ENCODE measurements at regions not wholly inside any gene's neighbourhood (a gene's known extent, or its start where the extent isn't known, plus 50 kb on each side); places are given as distances from the start of the nearest gene placed in this dataset.

DNA sequence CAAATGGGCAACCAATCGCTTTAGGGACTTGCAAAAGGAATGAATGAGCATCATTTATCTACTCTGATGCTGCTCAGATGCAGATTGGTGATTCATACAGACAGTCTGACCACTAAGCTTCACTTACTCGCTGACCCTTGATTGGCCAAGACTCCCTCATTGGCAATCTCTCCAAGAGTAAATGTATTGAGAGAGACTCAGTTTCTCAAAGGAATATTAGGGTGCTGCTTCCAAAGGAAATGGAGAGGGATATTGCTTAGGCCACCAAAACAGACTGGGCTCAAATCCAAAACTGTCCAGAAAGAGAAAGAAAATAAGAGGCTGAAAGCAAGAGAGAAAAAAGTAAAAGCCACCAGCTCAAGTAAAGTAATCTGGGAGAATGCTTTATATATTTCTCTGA, 785.2 kb downstream of the GALC start:
- no peaks in the 10 kb centered on the region for H3K4me1 ChIP-seq (ENCODE audit: control insufficient read depth, insufficient read depth, low read length)
- H3K9me3 ChIP-seq (ENCODE audit: control insufficient read depth, insufficient read depth, low read depth, low read length): no peaks in the 10 kb centered on the region
- H3K27ac ChIP-seq (ENCODE audit: low read length): no peak overlapping the region
- TF ChIP-seq, protein P1, sequence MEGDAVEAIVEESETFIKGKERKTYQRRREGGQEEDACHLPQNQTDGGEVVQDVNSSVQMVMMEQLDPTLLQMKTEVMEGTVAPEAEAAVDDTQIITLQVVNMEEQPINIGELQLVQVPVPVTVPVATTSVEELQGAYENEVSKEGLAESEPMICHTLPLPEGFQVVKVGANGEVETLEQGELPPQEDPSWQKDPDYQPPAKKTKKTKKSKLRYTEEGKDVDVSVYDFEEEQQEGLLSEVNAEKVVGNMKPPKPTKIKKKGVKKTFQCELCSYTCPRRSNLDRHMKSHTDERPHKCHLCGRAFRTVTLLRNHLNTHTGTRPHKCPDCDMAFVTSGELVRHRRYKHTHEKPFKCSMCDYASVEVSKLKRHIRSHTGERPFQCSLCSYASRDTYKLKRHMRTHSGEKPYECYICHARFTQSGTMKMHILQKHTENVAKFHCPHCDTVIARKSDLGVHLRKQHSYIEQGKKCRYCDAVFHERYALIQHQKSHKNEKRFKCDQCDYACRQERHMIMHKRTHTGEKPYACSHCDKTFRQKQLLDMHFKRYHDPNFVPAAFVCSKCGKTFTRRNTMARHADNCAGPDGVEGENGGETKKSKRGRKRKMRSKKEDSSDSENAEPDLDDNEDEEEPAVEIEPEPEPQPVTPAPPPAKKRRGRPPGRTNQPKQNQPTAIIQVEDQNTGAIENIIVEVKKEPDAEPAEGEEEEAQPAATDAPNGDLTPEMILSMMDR (IDR thresholded peaks at IDR 0.05): no peak
- no peak for TF ChIP-seq TCF7L2 (IDR thresholded peaks at IDR 0.05; ENCODE audit: low read depth, low read length)
- TF ChIP-seq, protein P2, sequence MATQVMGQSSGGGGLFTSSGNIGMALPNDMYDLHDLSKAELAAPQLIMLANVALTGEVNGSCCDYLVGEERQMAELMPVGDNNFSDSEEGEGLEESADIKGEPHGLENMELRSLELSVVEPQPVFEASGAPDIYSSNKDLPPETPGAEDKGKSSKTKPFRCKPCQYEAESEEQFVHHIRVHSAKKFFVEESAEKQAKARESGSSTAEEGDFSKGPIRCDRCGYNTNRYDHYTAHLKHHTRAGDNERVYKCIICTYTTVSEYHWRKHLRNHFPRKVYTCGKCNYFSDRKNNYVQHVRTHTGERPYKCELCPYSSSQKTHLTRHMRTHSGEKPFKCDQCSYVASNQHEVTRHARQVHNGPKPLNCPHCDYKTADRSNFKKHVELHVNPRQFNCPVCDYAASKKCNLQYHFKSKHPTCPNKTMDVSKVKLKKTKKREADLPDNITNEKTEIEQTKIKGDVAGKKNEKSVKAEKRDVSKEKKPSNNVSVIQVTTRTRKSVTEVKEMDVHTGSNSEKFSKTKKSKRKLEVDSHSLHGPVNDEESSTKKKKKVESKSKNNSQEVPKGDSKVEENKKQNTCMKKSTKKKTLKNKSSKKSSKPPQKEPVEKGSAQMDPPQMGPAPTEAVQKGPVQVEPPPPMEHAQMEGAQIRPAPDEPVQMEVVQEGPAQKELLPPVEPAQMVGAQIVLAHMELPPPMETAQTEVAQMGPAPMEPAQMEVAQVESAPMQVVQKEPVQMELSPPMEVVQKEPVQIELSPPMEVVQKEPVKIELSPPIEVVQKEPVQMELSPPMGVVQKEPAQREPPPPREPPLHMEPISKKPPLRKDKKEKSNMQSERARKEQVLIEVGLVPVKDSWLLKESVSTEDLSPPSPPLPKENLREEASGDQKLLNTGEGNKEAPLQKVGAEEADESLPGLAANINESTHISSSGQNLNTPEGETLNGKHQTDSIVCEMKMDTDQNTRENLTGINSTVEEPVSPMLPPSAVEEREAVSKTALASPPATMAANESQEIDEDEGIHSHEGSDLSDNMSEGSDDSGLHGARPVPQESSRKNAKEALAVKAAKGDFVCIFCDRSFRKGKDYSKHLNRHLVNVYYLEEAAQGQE (IDR thresholded peaks at IDR 0.05; ENCODE audit: insufficient read depth in 1 of 2, low read depth in 2 of 2, low read length in 1 of 2): no peak
- no peak for TF ChIP-seq POLR2AphosphoS5 (IDR thresholded peaks at IDR 0.05; ENCODE audit: low read depth, low read length)
- no peak for TF ChIP-seq SIN3A (IDR thresholded peaks at IDR 0.05; ENCODE audit: borderline replicate concordance, insufficient read depth, low read depth, low read length)
- DNase-seq (ENCODE audit: low read depth, low spot score): no peak
- no peaks in the 10 kb centered on the region for H3K27me3 ChIP-seq (ENCODE audit: control insufficient read depth, insufficient read depth, low read length)
- no peak overlapping the region for H3K4me3 ChIP-seq (ENCODE audit: low read depth in 2 of 2, low read length in 2 of 2)
- BruUV-seq (replicated peaks): no TSS peak
- in situ Hi-C loops (cut with HindIII; ENCODE audit: low pct_unique_long_range_greater_than_20kb, low sequenced_read_pairs) (no loop called here), intact Hi-C loops (cut with micrococcal nuclease; ENCODE audit: unreplicated experiment) (no loop called here)
- ATAC-seq: no peak
- no peaks in the 10 kb centered on the region for H3K36me3 ChIP-seq (ENCODE audit: control insufficient read depth, insufficient read depth, low read length)
- CTCF ChIA-PET: no interaction called here
- POLR2A ChIA-PET: no interaction called here

DNA sequence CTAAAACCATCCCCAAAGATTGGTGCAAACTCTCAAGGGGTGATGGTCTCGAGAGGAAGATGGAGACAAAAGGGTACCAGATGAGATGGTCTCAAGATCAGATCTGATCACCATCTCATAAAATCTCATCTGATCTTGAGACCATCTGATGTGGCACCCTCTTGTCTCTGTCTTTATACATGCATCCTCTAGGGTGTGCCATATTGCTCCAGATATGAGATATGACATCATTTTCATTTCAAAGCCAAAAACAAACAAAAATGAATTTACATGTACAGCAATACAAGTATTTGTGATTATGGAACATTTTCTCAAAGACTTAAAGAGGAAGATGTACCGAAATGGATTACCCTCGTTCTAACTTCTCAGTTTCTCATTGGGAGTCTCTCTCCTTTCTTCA, 787.2 kb downstream of the GALC start:
- Histone ChIP-seq H3K27me3 (ENCODE audit: control insufficient read depth, insufficient read depth, low read length) (no peaks in the 10 kb centered on the region), H3K27ac (ENCODE audit: low read length) (no peak overlapping the region), H3K36me3 (ENCODE audit: control insufficient read depth, insufficient read depth, low read length) (no peaks in the 10 kb centered on the region), H3K4me3 (ENCODE audit: low read depth in 2 of 2, low read length in 2 of 2) (no peak overlapping the region), H3K4me1 (ENCODE audit: control insufficient read depth, insufficient read depth, low read length) (no peaks in the 10 kb centered on the region), H3K9me3 (ENCODE audit: control insufficient read depth, insufficient read depth, low read depth, low read length) (no peaks in the 10 kb centered on the region)
- no TSS peak for BruUV-seq (replicated peaks)
- in situ Hi-C loops (cut with HindIII; ENCODE audit: low pct_unique_long_range_greater_than_20kb, low sequenced_read_pairs) (no loop called here), intact Hi-C loops (cut with micrococcal nuclease; ENCODE audit: unreplicated experiment) (no loop called here)
- POLR2A ChIA-PET: no interaction called here
- ATAC-seq (no peak), DNase-seq (ENCODE audit: low read depth, low spot score) (no peak)
- no peak for TF ChIP-seq TCF7L2 (IDR thresholded peaks at IDR 0.05; ENCODE audit: low read depth, low read length)
- CTCF ChIA-PET: no interaction called here

- BruUV-seq (replicated peaks): no TSS peak
- DNase-seq (ENCODE audit: low read depth, low spot score) (no peak), ATAC-seq (no peak)
- ChIA-PET POLR2A (no interaction called here), CTCF (interaction anchor here (0.6 kb wide), 1 partner anchor 20 kb away, joined by 5 read pairs; no protein-coding TSS in a partner anchor)
- Histone ChIP-seq H3K27me3 (ENCODE audit: control insufficient read depth, insufficient read depth, low read length) (no peaks in the 10 kb centered on the region), H3K9me3 (ENCODE audit: control insufficient read depth, insufficient read depth, low read depth, low read length) (no peaks in the 10 kb centered on the region), H3K27ac (ENCODE audit: low read length) (no peak overlapping the region), H3K4me1 (ENCODE audit: control insufficient read depth, insufficient read depth, low read length) (no peaks in the 10 kb centered on the region), H3K4me3 (ENCODE audit: low read depth in 2 of 2, low read length in 2 of 2) (no peak overlapping the region), H3K36me3 (ENCODE audit: control insufficient read depth, insufficient read depth, low read length) (no peaks in the 10 kb centered on the region)
- in situ Hi-C loops (cut with HindIII; ENCODE audit: low pct_unique_long_range_greater_than_20kb, low sequenced_read_pairs): no loop called here
- TF ChIP-seq POLR2AphosphoS5 (IDR thresholded peaks at IDR 0.05; ENCODE audit: low read depth, low read length): no peak
- TF ChIP-seq, protein P1 (IDR thresholded peaks at IDR 0.05): no peak
- TF ChIP-seq, protein P2 (IDR thresholded peaks at IDR 0.05; ENCODE audit: insufficient read depth in 1 of 2, low read depth in 2 of 2, low read length in 1 of 2): no peak
- TF ChIP-seq TCF7L2 (IDR thresholded peaks at IDR 0.05; ENCODE audit: low read depth, low read length): no peak
- no peak for TF ChIP-seq SIN3A (IDR thresholded peaks at IDR 0.05; ENCODE audit: borderline replicate concordance, insufficient read depth, low read depth, low read length)
- intact Hi-C loops (cut with micrococcal nuclease; ENCODE audit: unreplicated experiment): no loop called here
Observed at GRCh38 chr14:87203346-87203745, 789.6 kb downstream of the GALC start.

Data from Panc1 (cell line).